ENCODE measurements at regions not wholly inside any gene's neighbourhood (a gene's known extent, or its start where the extent isn't known, plus 50 kb on each side); places are given as distances from the start of the nearest gene placed in this dataset.

DNA sequence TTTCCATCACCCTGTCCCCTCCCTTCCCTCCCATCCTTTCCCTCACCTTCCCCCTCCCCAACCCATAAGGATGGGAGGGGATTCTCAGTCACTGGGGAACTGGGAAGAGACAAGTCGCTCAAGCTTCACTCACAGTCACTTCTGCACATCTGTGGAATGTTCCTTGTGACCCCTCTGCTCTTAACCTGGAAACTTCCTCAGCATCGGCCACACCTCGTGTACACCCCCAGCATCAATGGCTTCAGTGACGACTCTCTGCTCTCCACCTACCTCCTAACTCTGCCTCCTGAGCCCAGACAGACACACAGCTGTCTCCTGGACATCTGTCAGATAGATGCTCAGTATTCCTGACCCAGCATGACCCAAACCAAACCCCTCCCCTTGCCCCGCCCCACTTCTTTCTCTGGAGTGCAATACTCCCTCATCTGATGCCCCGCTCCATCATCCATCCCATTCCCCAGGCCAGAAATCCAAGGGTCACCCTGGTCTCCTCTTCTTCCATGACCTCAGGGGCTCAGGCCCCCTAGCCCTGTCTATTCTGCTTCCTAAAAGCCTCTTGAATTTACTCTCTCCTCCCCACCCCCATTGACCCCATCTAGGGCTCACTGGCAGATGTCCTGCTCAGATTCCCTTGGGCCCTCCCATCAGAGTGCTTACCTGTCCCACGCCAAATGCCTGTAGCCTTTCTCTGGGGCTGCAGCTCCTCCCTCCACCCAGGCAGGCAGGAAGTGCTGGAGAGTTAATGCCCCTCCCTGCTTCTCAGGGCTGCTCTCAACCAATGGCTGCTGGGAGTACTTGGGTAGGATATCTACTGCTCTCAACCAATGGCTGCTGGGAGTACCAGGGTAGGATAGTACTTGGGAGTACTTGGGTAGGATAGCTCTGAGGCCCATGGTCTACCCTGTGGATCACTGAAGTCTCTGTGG is 83.1 kb upstream of the CSF3R start:
- TF ChIP-seq, protein P1, sequence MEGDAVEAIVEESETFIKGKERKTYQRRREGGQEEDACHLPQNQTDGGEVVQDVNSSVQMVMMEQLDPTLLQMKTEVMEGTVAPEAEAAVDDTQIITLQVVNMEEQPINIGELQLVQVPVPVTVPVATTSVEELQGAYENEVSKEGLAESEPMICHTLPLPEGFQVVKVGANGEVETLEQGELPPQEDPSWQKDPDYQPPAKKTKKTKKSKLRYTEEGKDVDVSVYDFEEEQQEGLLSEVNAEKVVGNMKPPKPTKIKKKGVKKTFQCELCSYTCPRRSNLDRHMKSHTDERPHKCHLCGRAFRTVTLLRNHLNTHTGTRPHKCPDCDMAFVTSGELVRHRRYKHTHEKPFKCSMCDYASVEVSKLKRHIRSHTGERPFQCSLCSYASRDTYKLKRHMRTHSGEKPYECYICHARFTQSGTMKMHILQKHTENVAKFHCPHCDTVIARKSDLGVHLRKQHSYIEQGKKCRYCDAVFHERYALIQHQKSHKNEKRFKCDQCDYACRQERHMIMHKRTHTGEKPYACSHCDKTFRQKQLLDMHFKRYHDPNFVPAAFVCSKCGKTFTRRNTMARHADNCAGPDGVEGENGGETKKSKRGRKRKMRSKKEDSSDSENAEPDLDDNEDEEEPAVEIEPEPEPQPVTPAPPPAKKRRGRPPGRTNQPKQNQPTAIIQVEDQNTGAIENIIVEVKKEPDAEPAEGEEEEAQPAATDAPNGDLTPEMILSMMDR (IDR thresholded peaks at IDR 0.05): no peak
- TF ChIP-seq POLR2A (IDR thresholded peaks at IDR 0.05) (no peak), POLR2AphosphoS5 (IDR thresholded peaks at IDR 0.05) (no peak)

All from prostate gland (tissue), 2 donors.